IPS-18a (cell line): ENCODE measurements at regions not wholly inside any gene's neighbourhood (a gene's known extent, or its start where the extent isn't known, plus 50 kb on each side); places are given as distances from the start of the nearest gene placed in this dataset.
"Not testable (repeated sequence)": the region's sequence is repeated elsewhere in the genome, so short reads cannot be mapped to it uniquely, and the experiment has no call there.

ENCODE experiments used
- H3K27ac ChIP-seq: one replicate; pipeline ENCODE4 v1.5.1; 2013; ENCODE audit warnings: low read length
- H3K27me3 ChIP-seq: one replicate; pipeline ENCODE4 v1.6.1; 2013; ENCODE audit warnings: mild to moderate bottlenecking, low read length; ENCODE audit not compliant: control insufficient read depth, insufficient read depth
- H3K36me3 ChIP-seq: one replicate; pipeline ENCODE4 v1.6.1; 2013; ENCODE audit warnings: low read depth, low read length; ENCODE audit not compliant: control insufficient read depth
- H3K4me1 ChIP-seq: one replicate; pipeline ENCODE4 v1.6.1; 2013; ENCODE audit warnings: low read depth, low read length; ENCODE audit not compliant: control insufficient read depth
- H3K4me3 ChIP-seq: one replicate; pipeline ENCODE4 v1.5.1; 2013; ENCODE audit warnings: low read length
- H3K9ac ChIP-seq: one replicate; pipeline ENCODE4 v1.6.1; 2013; ENCODE audit warnings: mild to moderate bottlenecking, low read length, moderate library complexity
- H3K9me3 ChIP-seq: one replicate; pipeline ENCODE4 v1.6.1; 2013; ENCODE audit warnings: low read depth, low read length; ENCODE audit not compliant: control insufficient read depth

GRCh38 chr5:155678371-155678770 is 648.6 kb upstream of the SGCD start:
- no peaks in the 10 kb centered on the region for H3K4me1 ChIP-seq

GRCh38 chr5:155679530-155679929 is 647.4 kb upstream of the SGCD start:
- H3K9me3 ChIP-seq, result no peaks in the 10 kb centered on the region

More at GRCh38 chr5:155678371-155678770, 648.6 kb upstream of the SGCD start:
- Histone ChIP-seq H3K27me3 (no peaks in the 10 kb centered on the region), H3K36me3 (no peaks in the 10 kb centered on the region), H3K9me3 (no peaks in the 10 kb centered on the region), H3K27ac (no peak overlapping the region), H3K4me3 (no peak overlapping the region), H3K9ac (no peak overlapping the region)

GRCh38 chr5:155684417-155684816 is 642.5 kb upstream of the SGCD start:
- H3K27ac ChIP-seq, result no peak overlapping the region
- no peaks in the 10 kb centered on the region for H3K36me3 ChIP-seq
- no peak overlapping the region for H3K9ac ChIP-seq
- no peaks in the 10 kb centered on the region for H3K4me1 ChIP-seq
- no peaks in the 10 kb centered on the region for H3K9me3 ChIP-seq
- no peaks in the 10 kb centered on the region for H3K27me3 ChIP-seq
- no peak overlapping the region for H3K4me3 ChIP-seq

More at GRCh38 chr5:155679530-155679929, 647.4 kb upstream of the SGCD start:
- Histone ChIP-seq H3K4me3 (no peak overlapping the region), H3K27me3 (no peaks in the 10 kb centered on the region), H3K9ac (no peak overlapping the region), H3K4me1 (no peaks in the 10 kb centered on the region), H3K36me3 (no peaks in the 10 kb centered on the region), H3K27ac (no peak overlapping the region)

DNA sequence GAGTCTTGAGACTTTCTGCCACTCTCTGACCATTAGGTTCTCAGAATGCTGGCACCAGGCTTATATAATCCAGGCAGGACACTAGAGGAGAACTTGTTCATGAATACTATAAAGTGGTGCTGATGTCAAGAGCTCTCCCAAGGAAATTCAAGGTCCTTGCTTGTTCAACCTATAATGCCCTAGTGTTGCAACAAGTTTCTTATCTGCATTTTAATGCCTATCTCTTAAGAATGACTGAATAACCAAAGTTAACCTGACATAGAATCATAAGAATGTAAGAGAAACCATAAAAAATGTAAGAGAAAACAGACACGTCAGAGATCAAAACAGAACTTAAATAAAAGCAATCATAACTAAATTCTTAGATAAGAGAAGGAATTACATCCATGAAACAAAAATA is 640.8 kb upstream of the SGCD start:
- Histone ChIP-seq H3K9ac (no peak overlapping the region), H3K4me1 (no peaks in the 10 kb centered on the region), H3K9me3 (no peaks in the 10 kb centered on the region), H3K4me3 (no peak overlapping the region), H3K27me3 (no peaks in the 10 kb centered on the region), H3K36me3 (no peaks in the 10 kb centered on the region), H3K27ac (no peak overlapping the region)

DNA sequence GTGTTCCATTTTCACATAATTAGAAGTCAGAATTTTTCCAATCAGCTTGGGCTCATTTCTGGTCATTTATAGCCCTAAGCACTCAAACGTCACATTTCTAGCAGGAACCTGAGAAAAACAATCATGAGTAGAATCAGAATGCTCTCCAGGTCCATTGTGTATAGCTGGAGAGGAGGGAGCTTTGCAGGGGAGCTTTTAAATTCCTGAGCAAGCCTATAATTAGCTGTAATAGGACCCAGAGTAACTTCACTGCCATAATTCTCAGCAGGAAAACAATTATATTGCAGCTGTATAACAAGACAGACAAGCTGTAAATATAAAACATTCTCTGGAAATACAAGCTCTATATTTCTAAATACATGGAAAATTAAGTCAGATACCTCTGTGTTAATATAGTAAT is 637.6 kb upstream of the SGCD start:
- no peak overlapping the region for H3K9ac ChIP-seq
- H3K27me3 ChIP-seq, result no peaks in the 10 kb centered on the region
- H3K36me3 ChIP-seq, result no peaks in the 10 kb centered on the region
- no peak overlapping the region for H3K4me3 ChIP-seq
- no peak overlapping the region for H3K27ac ChIP-seq
- H3K4me1 ChIP-seq, result no peaks in the 10 kb centered on the region
- no peaks in the 10 kb centered on the region for H3K9me3 ChIP-seq

DNA sequence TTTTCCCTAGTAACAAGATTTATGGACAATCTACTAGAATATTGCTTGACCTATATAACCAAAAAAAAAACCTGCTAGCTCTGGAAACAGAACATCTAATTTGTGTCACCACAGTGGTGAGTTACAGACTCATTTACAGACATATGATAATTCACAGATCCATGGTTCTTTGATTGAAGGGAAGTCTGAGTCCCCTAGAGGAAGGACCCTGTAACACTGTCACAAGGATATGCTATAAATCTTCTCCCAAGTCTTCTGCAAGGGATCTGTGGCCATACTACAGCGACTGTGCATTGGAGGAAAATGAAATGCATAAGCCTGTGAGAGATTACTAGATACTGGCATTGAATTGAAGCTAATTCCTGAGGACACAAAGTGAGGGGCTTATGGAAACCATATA is 630.6 kb upstream of the SGCD start:
- Histone ChIP-seq H3K9me3 (no peaks in the 10 kb centered on the region), H3K9ac (no peak overlapping the region), H3K4me3 (no peak overlapping the region), H3K27me3 (no peaks in the 10 kb centered on the region), H3K27ac (no peak overlapping the region), H3K36me3 (no peaks in the 10 kb centered on the region), H3K4me1 (no peaks in the 10 kb centered on the region)

- Histone ChIP-seq H3K9ac (no peak overlapping the region), H3K27me3 (no peaks in the 10 kb centered on the region), H3K36me3 (no peaks in the 10 kb centered on the region), H3K27ac (no peak overlapping the region), H3K9me3 (no peaks in the 10 kb centered on the region), H3K4me3 (no peak overlapping the region), H3K4me1 (no peaks in the 10 kb centered on the region)
These were observed 629.7 kb upstream of the SGCD start for GRCh38 chr5:155697236-155697635.

- H3K36me3 ChIP-seq, result no peaks in the 10 kb centered on the region
- H3K9me3 ChIP-seq, result no peaks in the 10 kb centered on the region
- H3K9ac ChIP-seq, result no peak overlapping the region
- H3K4me1 ChIP-seq, result no peaks in the 10 kb centered on the region
- no peak overlapping the region for H3K27ac ChIP-seq
- no peaks in the 10 kb centered on the region for H3K27me3 ChIP-seq
- no peak overlapping the region for H3K4me3 ChIP-seq
These were observed 627.6 kb upstream of the SGCD start for GRCh38 chr5:155699385-155699784.

GRCh38 chr5:155700333-155700732 is 626.6 kb upstream of the SGCD start:
- no peak overlapping the region for H3K9ac ChIP-seq
- no peaks in the 10 kb centered on the region for H3K9me3 ChIP-seq
- no peak overlapping the region for H3K27ac ChIP-seq
- H3K4me1 ChIP-seq, result no peaks in the 10 kb centered on the region
- no peaks in the 10 kb centered on the region for H3K27me3 ChIP-seq
- H3K4me3 ChIP-seq, result no peak overlapping the region
- H3K36me3 ChIP-seq, result no peaks in the 10 kb centered on the region

GRCh38 chr5:155711882-155712281 is 615.1 kb upstream of the SGCD start:
- Histone ChIP-seq H3K9ac (no peak overlapping the region), H3K27me3 (no peaks in the 10 kb centered on the region), H3K4me1 (no peaks in the 10 kb centered on the region), H3K27ac (no peak overlapping the region), H3K4me3 (no peak overlapping the region), H3K9me3 (no peaks in the 10 kb centered on the region), H3K36me3 (no peaks in the 10 kb centered on the region)

DNA sequence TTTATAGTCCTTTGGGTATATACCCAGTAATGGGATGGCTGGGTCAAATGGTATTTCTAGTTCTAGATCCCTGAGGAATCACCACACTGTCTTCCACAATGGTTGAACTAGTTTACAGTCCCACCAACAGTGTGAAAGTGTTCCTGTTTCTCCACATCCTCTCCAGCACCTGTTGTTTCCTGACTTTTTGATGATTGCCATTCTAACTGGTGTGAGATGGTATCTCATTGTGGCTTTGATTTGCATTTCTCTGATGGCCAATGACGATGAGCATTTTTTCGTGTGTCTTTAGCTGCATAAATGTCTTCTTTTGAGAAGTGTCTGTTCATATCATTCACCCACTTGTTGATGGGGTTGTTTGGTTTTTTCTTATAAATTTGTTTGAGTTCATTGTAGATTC is 612.5 kb upstream of the SGCD start:
- not testable (repeated sequence) for H3K9ac ChIP-seq, H3K9me3 ChIP-seq, H3K4me3 ChIP-seq, H3K36me3 ChIP-seq, H3K4me1 ChIP-seq, H3K27me3 ChIP-seq, H3K27ac ChIP-seq

DNA sequence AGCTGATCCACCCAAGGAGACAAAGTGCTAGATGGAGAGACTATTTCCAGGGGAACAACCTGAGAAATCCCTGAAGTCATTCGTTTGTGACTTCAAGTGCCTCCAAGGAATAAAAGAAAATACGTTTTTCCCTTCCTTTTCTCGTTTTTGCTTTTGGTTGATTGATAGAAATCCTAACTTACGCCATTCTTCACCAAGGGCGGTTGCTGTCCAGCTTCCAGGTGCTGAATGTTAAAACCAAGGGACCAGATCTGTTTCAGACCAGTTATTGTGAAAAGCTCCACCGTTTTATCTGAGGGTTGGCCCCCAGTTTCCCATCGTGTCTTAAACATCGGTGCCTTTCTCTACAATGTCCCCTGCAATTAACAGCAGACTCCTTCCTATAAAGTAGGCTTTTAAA is 600.7 kb upstream of the SGCD start:
- no peaks in the 10 kb centered on the region for H3K9me3 ChIP-seq
- no peak overlapping the region for H3K4me3 ChIP-seq
- no peaks in the 10 kb centered on the region for H3K36me3 ChIP-seq
- H3K9ac ChIP-seq, result no peak overlapping the region
- peaks cover 72% of the 10 kb centered on the region for H3K27me3 ChIP-seq
- no peak overlapping the region for H3K27ac ChIP-seq
- H3K4me1 ChIP-seq, result peaks cover 5% of the 10 kb centered on the region
